GM19328 (cell line): ENCODE measurements at regions not wholly inside any gene's neighbourhood (a gene's known extent, or its start where the extent isn't known, plus 50 kb on each side); places are given as distances from the start of the nearest gene placed in this dataset.

Source experiments
- ATAC-seq: cut with Tn5 transposase; IDR thresholded peaks from one replicate; pipeline ENCODE4 v1.9.1; 2021; ENCODE audit warnings: mild to moderate bottlenecking, moderate library complexity; ENCODE audit not compliant: unreplicated experiment

GRCh38 chr4:89556601-89557305 lies 249.2 kb upstream of the GPRIN3 start:
- no peak for ATAC-seq

DNA sequence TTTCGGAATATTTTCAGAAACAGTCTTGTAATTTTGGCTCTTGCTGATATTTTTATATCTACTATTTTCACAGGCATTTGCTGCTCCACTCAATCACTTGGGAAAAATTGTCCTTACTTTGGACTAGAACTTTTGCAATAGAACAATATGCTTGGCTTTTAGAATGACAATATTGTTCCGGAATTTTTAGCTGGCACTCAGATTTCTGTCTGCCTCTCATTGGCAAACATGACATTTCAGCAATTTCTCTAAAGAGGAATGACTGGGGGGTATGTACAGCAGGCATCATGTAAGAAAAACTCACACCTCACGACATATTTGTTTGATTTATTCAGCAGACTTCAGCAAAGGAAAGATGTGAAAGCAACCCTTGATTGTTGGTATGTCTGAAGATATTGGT lies 243.6 kb upstream of the GPRIN3 start:
- ATAC-seq, result no peak

- no peak for ATAC-seq
Observed at GRCh38 chr4:89549907-89550306, 242.3 kb upstream of the GPRIN3 start.

- no peak for ATAC-seq
Observed at GRCh38 chr4:89545315-89545714, 237.7 kb upstream of the GPRIN3 start.

DNA sequence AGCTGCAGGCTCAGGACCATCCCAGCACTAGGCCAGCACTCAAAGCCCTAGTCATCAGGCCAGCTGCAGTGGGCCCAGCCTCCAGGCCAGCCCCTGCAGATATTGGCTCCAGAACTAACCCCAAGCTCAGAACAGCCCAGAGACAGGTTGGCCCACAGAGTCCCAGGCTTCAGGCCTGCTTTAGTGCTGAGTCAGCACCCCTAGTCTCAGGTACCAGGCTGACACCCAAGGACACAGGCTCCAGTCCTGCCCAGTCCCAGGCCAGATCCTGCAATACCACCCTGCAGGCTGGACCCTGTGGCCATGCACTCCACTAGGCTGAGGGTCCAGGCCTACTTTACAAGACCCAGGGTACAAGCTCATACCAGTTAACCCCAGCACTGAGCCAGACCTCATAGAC lies 234.4 kb upstream of the GPRIN3 start:
- no peak for ATAC-seq

GRCh38 chr4:89539797-89540711 lies 232.5 kb upstream of the GPRIN3 start:
- ATAC-seq, result no peak

- ATAC-seq, result no peak
Observed at GRCh38 chr4:89539374-89539773, 231.8 kb upstream of the GPRIN3 start.

DNA sequence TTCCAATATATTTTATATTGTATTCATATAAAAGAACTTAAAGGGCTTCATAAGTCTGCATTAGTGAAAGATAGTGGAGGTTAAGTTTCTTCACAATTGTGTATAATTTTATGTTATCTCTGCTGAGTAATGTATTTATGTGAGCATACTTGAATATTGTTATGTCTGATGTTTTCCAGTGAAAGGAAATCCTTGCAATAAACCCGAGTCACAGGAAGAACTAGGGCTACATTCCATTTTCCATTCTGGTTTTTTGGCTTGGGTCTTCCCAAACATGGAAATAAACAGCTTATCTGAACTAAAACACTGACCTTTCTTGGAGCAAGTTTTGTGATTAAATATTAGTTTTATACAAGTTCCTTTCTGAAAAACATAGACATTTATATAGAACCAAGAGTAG lies 231.3 kb upstream of the GPRIN3 start:
- no peak for ATAC-seq

DNA sequence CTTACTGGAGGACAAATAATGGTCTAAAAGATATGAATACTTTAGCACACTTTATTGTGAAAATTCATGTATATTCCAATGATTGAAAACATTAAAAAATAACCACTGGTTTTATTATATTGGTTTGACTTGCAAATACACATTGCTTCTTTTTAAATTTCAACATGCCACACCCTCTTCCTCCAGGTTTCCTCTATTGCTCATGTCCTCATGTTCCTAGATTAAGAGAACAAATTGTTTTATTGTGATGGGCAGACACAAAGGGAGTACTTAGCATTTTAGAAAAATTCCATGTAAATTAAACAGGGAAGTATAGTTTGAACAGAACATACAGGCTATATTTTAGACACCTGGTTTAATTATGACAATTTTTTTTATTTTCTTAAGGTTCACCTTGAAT lies 230.6 kb upstream of the GPRIN3 start:
- no peak for ATAC-seq

DNA sequence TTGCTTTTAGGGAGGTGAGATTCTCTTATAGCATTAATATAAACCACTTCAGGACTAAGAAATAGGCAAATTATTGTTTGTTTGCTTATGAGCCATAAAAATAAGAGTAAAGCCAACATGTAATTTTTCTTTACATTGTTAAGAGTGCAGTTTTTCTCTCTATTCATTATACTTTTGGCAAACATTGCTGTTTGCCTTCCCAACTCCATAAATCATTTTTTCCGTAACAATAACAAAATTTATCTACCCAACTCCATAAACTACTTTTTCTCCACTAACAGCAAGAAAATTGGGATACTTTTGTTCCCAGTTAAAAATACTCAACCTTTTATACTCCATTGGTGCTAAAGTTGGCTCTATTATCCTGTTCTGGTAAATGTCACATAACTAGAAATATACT lies 229.7 kb upstream of the GPRIN3 start:
- no peak for ATAC-seq

DNA sequence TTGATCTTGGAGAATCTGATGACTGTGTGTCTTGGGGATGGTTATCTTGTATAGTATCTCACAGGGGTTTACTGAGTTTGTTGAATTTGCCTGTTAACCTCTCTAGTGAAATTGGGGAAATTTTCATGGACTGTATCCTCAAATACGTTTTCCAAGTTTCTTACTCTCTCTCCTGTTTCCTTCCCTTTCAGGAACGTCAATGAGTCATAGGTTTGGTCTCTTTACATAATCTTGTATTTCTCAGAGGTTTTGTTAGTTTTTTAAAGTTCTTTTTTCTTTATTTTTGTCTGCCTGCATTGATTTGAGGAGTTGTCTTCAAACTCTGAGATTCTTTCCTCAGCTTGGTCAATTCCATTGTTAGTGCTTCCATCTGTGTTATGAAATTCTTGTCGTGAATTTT lies 227.7 kb upstream of the GPRIN3 start:
- no peak for ATAC-seq

- no peak for ATAC-seq
Observed at GRCh38 chr4:89534356-89534755, 226.8 kb upstream of the GPRIN3 start.

GRCh38 chr4:89531932-89532640 lies 224.5 kb upstream of the GPRIN3 start:
- ATAC-seq, result no peak

- ATAC-seq, result no peak
Observed at GRCh38 chr4:89528526-89529133, 221.0 kb upstream of the GPRIN3 start.

DNA sequence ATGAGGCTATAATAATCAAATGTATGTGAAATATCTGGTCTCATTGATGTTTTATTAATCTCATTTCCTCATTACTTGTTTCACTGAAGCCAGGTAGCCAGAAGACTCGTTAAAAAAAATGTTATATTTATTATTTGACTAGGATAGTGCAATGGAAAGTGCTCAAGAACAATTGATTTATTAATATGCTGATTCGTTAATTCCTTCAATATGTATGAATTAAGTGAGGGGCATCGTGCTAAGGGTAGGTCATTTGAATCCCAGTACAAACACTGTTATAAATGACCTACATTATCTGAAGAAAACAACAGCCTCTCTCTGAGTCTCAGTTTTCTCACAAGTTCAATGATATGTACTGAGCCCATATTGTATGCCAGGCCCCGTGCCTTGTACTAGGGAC lies 214.2 kb upstream of the GPRIN3 start:
- no peak for ATAC-seq

GRCh38 chr4:89519771-89520320 lies 212.2 kb upstream of the GPRIN3 start:
- ATAC-seq, result no peak

DNA sequence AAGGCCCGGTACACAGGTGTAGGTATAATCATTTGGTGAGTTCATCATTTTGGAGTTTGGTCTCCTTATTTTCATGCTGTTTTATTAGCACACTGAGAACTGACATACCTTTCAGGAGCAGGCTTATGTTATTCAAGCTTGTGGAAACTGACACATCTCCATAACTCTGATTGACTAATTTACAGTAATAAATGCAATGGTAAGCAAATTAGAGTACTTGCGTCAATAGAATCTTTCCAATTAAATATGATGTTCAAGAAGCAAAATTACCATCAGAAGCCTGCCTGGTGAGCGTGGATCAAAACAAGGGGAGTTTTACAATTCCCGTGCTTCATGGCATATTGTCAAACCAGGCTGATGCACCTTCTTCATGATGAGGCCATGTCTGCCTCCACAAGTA lies 210.7 kb upstream of the GPRIN3 start:
- ATAC-seq, result no peak

GRCh38 chr4:89514811-89515210 lies 207.2 kb upstream of the GPRIN3 start:
- ATAC-seq, result no peak

- ATAC-seq, result no peak
Observed at GRCh38 chr4:89511776-89512175, 204.2 kb upstream of the GPRIN3 start.

DNA sequence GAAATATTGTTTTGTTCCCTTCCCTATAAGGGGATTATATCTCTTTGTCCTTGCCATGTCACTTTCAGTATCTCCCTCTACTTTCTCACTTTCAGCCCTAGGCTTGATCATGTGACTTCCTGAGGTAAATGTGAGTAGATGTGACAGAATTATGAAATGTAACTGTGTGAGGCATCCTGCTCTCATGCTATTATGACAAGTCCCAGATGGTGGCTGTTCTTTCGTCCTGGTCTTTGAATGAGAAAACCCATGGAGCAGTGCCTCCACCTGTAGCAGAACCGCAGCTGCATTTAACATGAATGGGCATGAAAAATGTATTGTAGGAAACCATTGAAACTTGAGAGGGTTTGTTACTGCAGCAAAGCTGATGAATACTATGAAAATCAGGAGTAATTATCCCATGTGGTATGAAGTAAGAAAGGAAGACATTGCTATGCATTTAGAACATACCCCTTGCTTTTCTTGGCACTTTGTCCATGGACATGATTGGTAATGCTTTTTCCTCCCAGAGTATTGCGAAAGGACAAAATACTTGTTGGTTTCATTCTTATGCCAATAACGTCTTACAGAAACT lies 202.2 kb upstream of the GPRIN3 start:
- ATAC-seq, result peak; percentile 98
